ENCODE measurements at regions not wholly inside any gene's neighbourhood (a gene's known extent, or its start where the extent isn't known, plus 50 kb on each side); places are given as distances from the start of the nearest gene placed in this dataset.

GRCh38 chr10:78255796-78256638 lies 222.4 kb downstream of the RPS24 start:
- Histone ChIP-seq H3K36me3 (ENCODE audit: insufficient read depth, insufficient read length, low read length) (no peaks in the 10 kb centered on the region), H3K27me3 (ENCODE audit: insufficient read depth, insufficient read length) (no peaks in the 10 kb centered on the region), H3K9me3 (ENCODE audit: insufficient read depth, low read length) (no peaks in the 10 kb centered on the region), H3K4me3 (ENCODE audit: insufficient read length, low read depth) (no peak overlapping the region), H3K9ac (ENCODE audit: insufficient read length, low read depth) (no peak overlapping the region), H3K4me1 (ENCODE audit: insufficient read depth, insufficient read length) (peaks cover 4% of the 10 kb centered on the region)
- TF ChIP-seq YY1 (IDR thresholded peaks at IDR 0.05; ENCODE audit: insufficient read depth, insufficient read length) (no peak), ZNF274 (IDR thresholded peaks at IDR 0.05; ENCODE audit: low read depth, low read length) (no peak), SUZ12 (IDR thresholded peaks at IDR 0.05; ENCODE audit: extremely low read depth, insufficient read depth, insufficient read length) (no peak)
- DNase-seq (ENCODE audit: low read depth, low spot score) = peak; percentile 16

GRCh38 chr10:78258323-78259030 lies 224.8 kb downstream of the RPS24 start:
- no peaks in the 10 kb centered on the region for H3K27me3 ChIP-seq (ENCODE audit: insufficient read depth, insufficient read length)
- H3K4me1 ChIP-seq (ENCODE audit: insufficient read depth, insufficient read length) = peaks cover 4% of the 10 kb centered on the region

GRCh38 chr10:78259391-78259790 lies 225.7 kb downstream of the RPS24 start:
- TF ChIP-seq ZNF274 (IDR thresholded peaks at IDR 0.05; ENCODE audit: low read depth, low read length) (no peak), SUZ12 (IDR thresholded peaks at IDR 0.05; ENCODE audit: extremely low read depth, insufficient read depth, insufficient read length) (no peak), YY1 (IDR thresholded peaks at IDR 0.05; ENCODE audit: insufficient read depth, insufficient read length) (no peak)
- Histone ChIP-seq H3K27me3 (ENCODE audit: insufficient read depth, insufficient read length) (no peaks in the 10 kb centered on the region), H3K4me1 (ENCODE audit: insufficient read depth, insufficient read length) (peaks cover 4% of the 10 kb centered on the region), H3K4me3 (ENCODE audit: insufficient read length, low read depth) (no peak overlapping the region), H3K9me3 (ENCODE audit: insufficient read depth, low read length) (no peaks in the 10 kb centered on the region), H3K9ac (ENCODE audit: insufficient read length, low read depth) (no peak overlapping the region), H3K36me3 (ENCODE audit: insufficient read depth, insufficient read length, low read length) (no peaks in the 10 kb centered on the region)
- DNase-seq (ENCODE audit: low read depth, low spot score) = no peak

More at GRCh38 chr10:78258323-78259030, 224.8 kb downstream of the RPS24 start:
- no peaks in the 10 kb centered on the region for H3K9me3 ChIP-seq (ENCODE audit: insufficient read depth, low read length)
- TF ChIP-seq YY1 (IDR thresholded peaks at IDR 0.05; ENCODE audit: insufficient read depth, insufficient read length) (no peak), SUZ12 (IDR thresholded peaks at IDR 0.05; ENCODE audit: extremely low read depth, insufficient read depth, insufficient read length) (no peak), ZNF274 (IDR thresholded peaks at IDR 0.05; ENCODE audit: low read depth, low read length) (no peak)
- H3K4me3 ChIP-seq (ENCODE audit: insufficient read length, low read depth) = no peak overlapping the region
- no peaks in the 10 kb centered on the region for H3K36me3 ChIP-seq (ENCODE audit: insufficient read depth, insufficient read length, low read length)
- no peak for DNase-seq (ENCODE audit: low read depth, low spot score)
- no peak overlapping the region for H3K9ac ChIP-seq (ENCODE audit: insufficient read length, low read depth)

- no peaks in the 10 kb centered on the region for H3K36me3 ChIP-seq (ENCODE audit: insufficient read depth, insufficient read length, low read length)
- H3K9ac ChIP-seq (ENCODE audit: insufficient read length, low read depth) = no peak overlapping the region
- TF ChIP-seq ZNF274 (IDR thresholded peaks at IDR 0.05; ENCODE audit: low read depth, low read length) (no peak), YY1 (IDR thresholded peaks at IDR 0.05; ENCODE audit: insufficient read depth, insufficient read length) (no peak), SUZ12 (IDR thresholded peaks at IDR 0.05; ENCODE audit: extremely low read depth, insufficient read depth, insufficient read length) (no peak)
- peaks cover 4% of the 10 kb centered on the region for H3K4me1 ChIP-seq (ENCODE audit: insufficient read depth, insufficient read length)
- no peak overlapping the region for H3K4me3 ChIP-seq (ENCODE audit: insufficient read length, low read depth)
- H3K27me3 ChIP-seq (ENCODE audit: insufficient read depth, insufficient read length) = no peaks in the 10 kb centered on the region
- no peak for DNase-seq (ENCODE audit: low read depth, low spot score)
- H3K9me3 ChIP-seq (ENCODE audit: insufficient read depth, low read length) = no peaks in the 10 kb centered on the region
These were observed 226.5 kb downstream of the RPS24 start for GRCh38 chr10:78260141-78260540.

- no peak for TF ChIP-seq YY1 (IDR thresholded peaks at IDR 0.05; ENCODE audit: insufficient read depth, insufficient read length)
- no peak for TF ChIP-seq SUZ12 (IDR thresholded peaks at IDR 0.05; ENCODE audit: extremely low read depth, insufficient read depth, insufficient read length)
- no peak for TF ChIP-seq ZNF274 (IDR thresholded peaks at IDR 0.05; ENCODE audit: low read depth, low read length)
- Histone ChIP-seq H3K27me3 (ENCODE audit: insufficient read depth, insufficient read length) (no peaks in the 10 kb centered on the region), H3K4me3 (ENCODE audit: insufficient read length, low read depth) (no peak overlapping the region)
These were observed 227.0 kb downstream of the RPS24 start for GRCh38 chr10:78260680-78261079.

GRCh38 chr10:78261291-78261690 lies 227.6 kb downstream of the RPS24 start:
- Histone ChIP-seq H3K4me1 (ENCODE audit: insufficient read depth, insufficient read length) (no peaks in the 10 kb centered on the region), H3K9ac (ENCODE audit: insufficient read length, low read depth) (no peak overlapping the region), H3K36me3 (ENCODE audit: insufficient read depth, insufficient read length, low read length) (no peaks in the 10 kb centered on the region), H3K27me3 (ENCODE audit: insufficient read depth, insufficient read length) (no peaks in the 10 kb centered on the region), H3K4me3 (ENCODE audit: insufficient read length, low read depth) (no peak overlapping the region), H3K9me3 (ENCODE audit: insufficient read depth, low read length) (no peaks in the 10 kb centered on the region)
- no peak for TF ChIP-seq YY1 (IDR thresholded peaks at IDR 0.05; ENCODE audit: insufficient read depth, insufficient read length)
- TF ChIP-seq SUZ12 (IDR thresholded peaks at IDR 0.05; ENCODE audit: extremely low read depth, insufficient read depth, insufficient read length) = no peak
- no peak for TF ChIP-seq ZNF274 (IDR thresholded peaks at IDR 0.05; ENCODE audit: low read depth, low read length)
- DNase-seq (ENCODE audit: low read depth, low spot score) = no peak

More at GRCh38 chr10:78260680-78261079, 227.0 kb downstream of the RPS24 start:
- no peaks in the 10 kb centered on the region for H3K9me3 ChIP-seq (ENCODE audit: insufficient read depth, low read length)
- H3K36me3 ChIP-seq (ENCODE audit: insufficient read depth, insufficient read length, low read length) = no peaks in the 10 kb centered on the region
- no peak for DNase-seq (ENCODE audit: low read depth, low spot score)
- H3K4me1 ChIP-seq (ENCODE audit: insufficient read depth, insufficient read length) = peaks cover 4% of the 10 kb centered on the region
- H3K9ac ChIP-seq (ENCODE audit: insufficient read length, low read depth) = no peak overlapping the region

- Histone ChIP-seq H3K9ac (ENCODE audit: insufficient read length, low read depth) (no peak overlapping the region), H3K36me3 (ENCODE audit: insufficient read depth, insufficient read length, low read length) (no peaks in the 10 kb centered on the region), H3K4me3 (ENCODE audit: insufficient read length, low read depth) (no peak overlapping the region), H3K9me3 (ENCODE audit: insufficient read depth, low read length) (no peaks in the 10 kb centered on the region), H3K27me3 (ENCODE audit: insufficient read depth, insufficient read length) (no peaks in the 10 kb centered on the region), H3K4me1 (ENCODE audit: insufficient read depth, insufficient read length) (no peaks in the 10 kb centered on the region)
- DNase-seq (ENCODE audit: low read depth, low spot score) = no peak
- TF ChIP-seq SUZ12 (IDR thresholded peaks at IDR 0.05; ENCODE audit: extremely low read depth, insufficient read depth, insufficient read length) (no peak), YY1 (IDR thresholded peaks at IDR 0.05; ENCODE audit: insufficient read depth, insufficient read length) (no peak), ZNF274 (IDR thresholded peaks at IDR 0.05; ENCODE audit: low read depth, low read length) (no peak)
These were observed 229.2 kb downstream of the RPS24 start for GRCh38 chr10:78262860-78263259.
